ENCODE measurements at regions not wholly inside any gene's neighbourhood (a gene's known extent, or its start where the extent isn't known, plus 50 kb on each side); places are given as distances from the start of the nearest gene placed in this dataset.

- no peak for TF ChIP-seq SP1 (CRISPR knock-in tag; conservative IDR thresholded peaks at IDR 0.05)
- no peak for TF ChIP-seq CTCF (IDR thresholded peaks at IDR 0.05)
- no peak for TF ChIP-seq FOXJ3 (CRISPR knock-in tag; IDR thresholded peaks at IDR 0.05; ENCODE audit: borderline replicate concordance)
- no peak for TF ChIP-seq TEAD4 (CRISPR knock-in tag; IDR thresholded peaks at IDR 0.05)
- no peak for TF ChIP-seq MAX (CRISPR knock-in tag; IDR thresholded peaks at IDR 0.05)
- no peak for TF ChIP-seq FOXP4 (CRISPR knock-in tag; IDR thresholded peaks at IDR 0.05)
- no peak for TF ChIP-seq ZBTB21 (CRISPR knock-in tag; IDR thresholded peaks at IDR 0.05; ENCODE audit: borderline replicate concordance)
- TF ChIP-seq USF2 (CRISPR knock-in tag; IDR thresholded peaks at IDR 0.05), result peak; percentile 69
- TF ChIP-seq SMAD4 (CRISPR knock-in tag; IDR thresholded peaks at IDR 0.05), result no peak
- TF ChIP-seq NR2C2 (CRISPR knock-in tag; IDR thresholded peaks at IDR 0.05), result no peak
- no peak for TF ChIP-seq ZNF232 (CRISPR knock-in tag; IDR thresholded peaks at IDR 0.05)
Observed at GRCh38 chr13:55341891-55342290, 1798.8 kb upstream of the PRR20A start.
